A673 (cell line): ENCODE measurements at regions not wholly inside any gene's neighbourhood (a gene's known extent, or its start where the extent isn't known, plus 50 kb on each side); places are given as distances from the start of the nearest gene placed in this dataset.

Experiments
- BruUV-seq: library from RNA; stranded (reverse); fragments of 400-500 nt; replicated peaks from 2 replicates; lab custom pipeline; 2021; lab: Mats Ljungman, UMichigan
- CTCF ChIA-PET: fragments of 300-600 bp; sonication (Branson Sonifier 250); formaldehyde crosslinking; loops from one replicate; lab custom pipeline; 2022; ENCODE audit warnings: antibody characterized with exemption; lab: Charles Lee
- POLR2A ChIA-PET: fragments of 300-600 bp; sonication (Branson Sonifier 250); formaldehyde crosslinking; loops from one replicate; lab custom pipeline; 2022; ENCODE audit warnings: antibody characterized with exemption; ENCODE audit not compliant: low non-redundant PET; lab: Charles Lee
- DNase-seq: peaks from one replicate; pipeline ENCODE4 v3.0.0-alpha.2; 2015; ENCODE audit warnings: low spot score
- H3K27ac ChIP-seq: fragments of 200-600 bp; sonication (generic); 2 replicates; pipeline ENCODE4 v1.5.1; 2016; ENCODE audit warnings: mixed run types, low read depth, mild to moderate bottlenecking, mixed read lengths, antibody characterized with exemption, low read length; ENCODE audit not compliant: poor library complexity, severe bottlenecking
- H3K27me3 ChIP-seq: fragments of 200-600 bp; sonication (generic); replicated peaks from 2 replicates; pipeline ENCODE4 v1.6.1; 2017; ENCODE audit warnings: mixed run types, low read depth, mild to moderate bottlenecking, mixed read lengths, antibody characterized with exemption, low read length; ENCODE audit not compliant: insufficient read depth, poor library complexity
- H3K36me3 ChIP-seq: fragments of 200-600 bp; sonication (generic); 2 replicates; pipeline ENCODE4 v1.6.1; 2016; ENCODE audit warnings: mixed run types, mild to moderate bottlenecking, mixed read lengths, antibody characterized with exemption, low read length; ENCODE audit not compliant: insufficient read depth, poor library complexity, severe bottlenecking
- H3K4me1 ChIP-seq: fragments of 200-600 bp; sonication (generic); 2 replicates; pipeline ENCODE4 v1.6.1; 2017; ENCODE audit warnings: mixed run types, mild to moderate bottlenecking, mixed read lengths, antibody characterized with exemption, low read length; ENCODE audit not compliant: insufficient read depth, poor library complexity, severe bottlenecking
- H3K4me3 ChIP-seq: fragments of 200-600 bp; sonication (generic); 2 replicates; pipeline ENCODE4 v1.5.1; 2016; ENCODE audit warnings: low read depth, mixed run types, mild to moderate bottlenecking, mixed read lengths, low read length; ENCODE audit not compliant: poor library complexity, severe bottlenecking
- H3K9me3 ChIP-seq: fragments of 200-600 bp; sonication (generic); 2 replicates; pipeline ENCODE4 v1.6.1; 2016; ENCODE audit warnings: mixed run types, low read depth, mild to moderate bottlenecking, mixed read lengths, antibody characterized with exemption, low read length; ENCODE audit not compliant: poor library complexity, severe bottlenecking
- EZH2 ChIP-seq: fragments of 200-600 bp; sonication (generic); IDR thresholded peaks from 2 replicates; pipeline ENCODE4 v1.6.1; 2017; ENCODE audit warnings: borderline replicate concordance, low read depth, mild to moderate bottlenecking, mixed read lengths, antibody characterized with exemption, low read length; ENCODE audit not compliant: poor library complexity, severe bottlenecking
- intact Hi-C: fragments of 100-400 bp; cut with micrococcal nuclease; formaldehyde crosslinking; loops from one replicate; pipeline ENCODE4 v1.10.0; 2022; ENCODE audit not compliant: unreplicated experiment
- TF ChIP-seq, protein P1 (sequence below): fragments of 300-800, 200-600 bp; sonication (generic); conservative IDR thresholded peaks from 2 replicates; pipeline ENCODE4 v1.5.1; 2017; ENCODE audit warnings: low read depth, mild to moderate bottlenecking, antibody characterized with exemption, low read length, moderate library complexity, mixed read lengths

DNA sequence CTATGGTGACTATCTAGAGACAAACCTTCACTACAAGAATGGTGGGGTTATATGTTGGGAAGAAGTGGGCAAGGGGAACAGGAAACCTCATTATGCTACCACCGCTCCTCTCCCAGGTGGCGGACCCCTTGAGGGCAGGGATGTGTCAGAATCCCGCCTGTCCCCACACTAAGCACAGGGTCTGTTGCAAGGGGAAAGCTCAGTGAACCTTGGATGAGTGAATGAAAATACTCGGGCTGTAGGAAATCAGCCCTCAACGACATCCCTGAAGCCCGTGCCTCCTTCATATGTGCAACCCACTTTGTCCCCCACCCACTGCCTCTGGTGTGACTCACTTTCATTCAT lies 68.2 kb upstream of the AMPD3 start:
- TF ChIP-seq, protein P1, sequence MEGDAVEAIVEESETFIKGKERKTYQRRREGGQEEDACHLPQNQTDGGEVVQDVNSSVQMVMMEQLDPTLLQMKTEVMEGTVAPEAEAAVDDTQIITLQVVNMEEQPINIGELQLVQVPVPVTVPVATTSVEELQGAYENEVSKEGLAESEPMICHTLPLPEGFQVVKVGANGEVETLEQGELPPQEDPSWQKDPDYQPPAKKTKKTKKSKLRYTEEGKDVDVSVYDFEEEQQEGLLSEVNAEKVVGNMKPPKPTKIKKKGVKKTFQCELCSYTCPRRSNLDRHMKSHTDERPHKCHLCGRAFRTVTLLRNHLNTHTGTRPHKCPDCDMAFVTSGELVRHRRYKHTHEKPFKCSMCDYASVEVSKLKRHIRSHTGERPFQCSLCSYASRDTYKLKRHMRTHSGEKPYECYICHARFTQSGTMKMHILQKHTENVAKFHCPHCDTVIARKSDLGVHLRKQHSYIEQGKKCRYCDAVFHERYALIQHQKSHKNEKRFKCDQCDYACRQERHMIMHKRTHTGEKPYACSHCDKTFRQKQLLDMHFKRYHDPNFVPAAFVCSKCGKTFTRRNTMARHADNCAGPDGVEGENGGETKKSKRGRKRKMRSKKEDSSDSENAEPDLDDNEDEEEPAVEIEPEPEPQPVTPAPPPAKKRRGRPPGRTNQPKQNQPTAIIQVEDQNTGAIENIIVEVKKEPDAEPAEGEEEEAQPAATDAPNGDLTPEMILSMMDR: no peak
- TF ChIP-seq EZH2: no peak
- intact Hi-C loops: no loop called here

DNA sequence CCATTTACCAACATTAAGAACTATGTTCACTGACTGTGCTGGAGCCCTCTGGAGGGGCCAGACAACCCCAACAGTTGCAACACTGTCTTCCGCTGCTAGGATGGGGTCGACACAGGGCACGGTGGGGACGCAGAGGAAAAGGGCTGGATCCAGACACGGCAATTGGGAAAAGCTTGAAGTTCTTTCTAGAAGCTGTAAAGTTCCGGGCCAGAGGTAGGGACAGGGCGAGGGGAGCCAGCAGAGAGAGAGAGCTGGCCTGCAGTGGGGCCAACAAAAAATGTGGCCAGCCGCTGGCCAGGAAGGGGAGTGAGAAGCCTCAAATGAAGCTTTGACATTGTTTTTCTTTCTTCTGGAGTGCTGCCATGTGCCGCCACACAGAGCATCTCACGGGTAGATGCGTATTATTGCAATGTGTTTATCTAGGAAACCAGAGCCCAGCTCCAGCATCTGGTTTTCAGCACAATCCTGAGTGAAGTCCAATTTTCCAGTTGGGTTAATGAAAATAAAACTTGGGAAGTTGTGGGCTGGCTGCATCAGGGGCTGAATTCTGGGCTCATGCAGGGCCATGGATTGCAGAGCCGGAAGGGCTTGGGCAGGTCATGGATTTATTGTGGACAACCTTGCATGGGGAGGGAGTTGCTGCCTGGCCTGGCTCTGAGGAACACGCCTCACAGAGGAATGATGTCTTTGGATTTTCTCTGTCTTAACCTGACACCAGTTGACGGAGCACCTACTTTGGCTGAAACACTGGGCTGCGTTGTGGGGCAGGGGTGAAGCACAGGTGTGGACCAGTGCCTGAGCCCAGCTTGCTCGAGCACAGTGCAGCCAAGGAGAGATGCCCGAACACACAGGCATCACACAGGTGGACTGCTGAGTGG lies 67.6 kb upstream of the AMPD3 start:
- POLR2A ChIA-PET: no interaction called here
- BruUV-seq: no TSS peak
- DNase-seq: no peak

More for the DNA sequence above, 68.2 kb upstream of the AMPD3 start:
- Histone ChIP-seq H3K9me3 (no peaks in the 10 kb centered on the region), H3K4me3 (no peak overlapping the region), H3K27ac (no peak overlapping the region), H3K36me3 (no peaks in the 10 kb centered on the region), H3K27me3 (no peaks in the 10 kb centered on the region), H3K4me1 (no peaks in the 10 kb centered on the region)
- DNase-seq: no peak
- ChIA-PET POLR2A (no interaction called here), CTCF (no interaction called here)
- BruUV-seq: no TSS peak

DNA sequence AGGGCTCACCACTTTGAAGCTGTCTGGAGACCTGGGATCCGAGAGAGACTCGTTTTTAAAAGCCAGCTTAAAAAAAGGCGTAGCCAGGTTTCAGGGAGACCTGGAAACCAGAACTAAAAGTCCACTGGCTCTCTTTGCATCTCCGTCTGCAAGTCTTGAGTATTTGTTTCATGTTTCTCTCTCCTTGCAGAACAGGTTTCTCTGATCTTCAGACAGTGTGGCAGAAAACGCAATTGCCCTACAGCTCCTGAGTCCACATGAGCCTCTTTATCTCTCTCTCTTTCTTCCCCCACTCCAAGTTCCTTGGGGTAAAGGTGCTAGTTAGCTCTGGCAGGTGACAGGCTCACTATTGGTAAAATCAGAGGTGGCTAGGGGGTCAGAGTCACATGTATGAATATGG lies 67.0 kb upstream of the AMPD3 start:
- BruUV-seq: no TSS peak
- intact Hi-C loops: no loop called here
- Histone ChIP-seq H3K4me3 (no peak overlapping the region), H3K4me1 (no peaks in the 10 kb centered on the region), H3K27ac (no peak overlapping the region), H3K36me3 (no peaks in the 10 kb centered on the region), H3K9me3 (no peaks in the 10 kb centered on the region), H3K27me3 (no peaks in the 10 kb centered on the region)
- TF ChIP-seq EZH2: no peak
- TF ChIP-seq, protein P1: no peak
- CTCF ChIA-PET: no interaction called here
- no peak for DNase-seq
- POLR2A ChIA-PET: no interaction called here

More for the DNA sequence above, 67.6 kb upstream of the AMPD3 start:
- no peaks in the 10 kb centered on the region for H3K27me3 ChIP-seq
- intact Hi-C loops: no loop called here
- H3K9me3 ChIP-seq: no peaks in the 10 kb centered on the region
- CTCF ChIA-PET: no interaction called here
- H3K27ac ChIP-seq: no peak overlapping the region
- no peaks in the 10 kb centered on the region for H3K4me1 ChIP-seq
- TF ChIP-seq, protein P1: no peak
- TF ChIP-seq EZH2: no peak
- H3K36me3 ChIP-seq: no peaks in the 10 kb centered on the region
- H3K4me3 ChIP-seq: no peak overlapping the region
